Endodermal cell (in vitro differentiated cells): ENCODE measurements at regions not wholly inside any gene's neighbourhood (a gene's known extent, or its start where the extent isn't known, plus 50 kb on each side); places are given as distances from the start of the nearest gene placed in this dataset.

ENCODE experiments used
- DNase-seq: peaks from one replicate; pipeline ENCODE4 v3.0.0-alpha.2; 2017
- H3K27ac ChIP-seq: 2 replicates; pipeline ENCODE4 v1.5.1; 2013; ENCODE audit warnings: mild to moderate bottlenecking, low read depth, low read length, moderate library complexity
- H3K27me3 ChIP-seq: 2 replicates; pipeline ENCODE4 v1.6.1; 2013; ENCODE audit warnings: mild to moderate bottlenecking, low read length, moderate library complexity; ENCODE audit not compliant: insufficient read depth, control insufficient read depth, poor library complexity, severe bottlenecking
- H3K36me3 ChIP-seq: 2 replicates; pipeline ENCODE4 v1.7.0; 2013; ENCODE audit warnings: mild to moderate bottlenecking, low read length, moderate library complexity; ENCODE audit not compliant: control insufficient read depth, insufficient read depth
- H3K4me1 ChIP-seq: one replicate; pipeline ENCODE4 v1.7.0; 2013; ENCODE audit warnings: low read length; ENCODE audit not compliant: control insufficient read depth, insufficient read depth
- H3K4me3 ChIP-seq: 2 replicates; pipeline ENCODE4 v1.5.1; 2013; ENCODE audit warnings: mild to moderate bottlenecking, low read length, moderate library complexity
- H3K9ac ChIP-seq: 2 replicates; pipeline ENCODE4 v1.6.1; 2013; ENCODE audit warnings: mild to moderate bottlenecking, low read length, moderate library complexity; ENCODE audit not compliant: poor library complexity, severe bottlenecking; ENCODE audit errors: extremely low read depth
- H3K9me3 ChIP-seq: 2 replicates; pipeline ENCODE4 v1.6.1; 2013; ENCODE audit warnings: mild to moderate bottlenecking, low read length, moderate library complexity; ENCODE audit not compliant: control insufficient read depth
- H3K27ac Mint-ChIP-seq: 2 replicates; pipeline ENCODE4 v1.8.0; 2020; ENCODE audit warnings: mixed read lengths
- H3K27me3 Mint-ChIP-seq: 2 replicates; pipeline ENCODE4 v1.8.0; 2021; ENCODE audit warnings: mild to moderate bottlenecking, mixed read lengths; ENCODE audit not compliant: insufficient read depth
- H3K36me3 Mint-ChIP-seq: 2 replicates; pipeline ENCODE4 v1.8.0; 2020; ENCODE audit warnings: low read depth, mixed read lengths
- H3K4me1 Mint-ChIP-seq: 2 replicates; pipeline ENCODE4 v1.8.0; 2020; ENCODE audit warnings: mixed read lengths
- H3K4me3 Mint-ChIP-seq: 2 replicates; pipeline ENCODE4 v1.8.0; 2020; ENCODE audit warnings: mild to moderate bottlenecking, moderate library complexity, mixed read lengths
- H3K9me3 Mint-ChIP-seq: 2 replicates; pipeline ENCODE4 v1.8.0; 2020; ENCODE audit warnings: mild to moderate bottlenecking, mixed read lengths
- WGBS, 2 experiments: methylation state at CpG; one replicate each; pipeline versions ENCODE4 v1.1.5 to v1.1.7; 2013; ENCODE audit warnings: missing lambda C conversion rate in 2 of 2, mixed read lengths in 1 of 2; ENCODE audit not compliant: insufficient coverage in 1 of 2, insufficient read length in 1 of 2; 5-methylcytosine and 5-hydroxymethylcytosine counted together
- TF ChIP-seq, protein P1 (sequence below): fragments of 200-600 bp; sonication (generic); conservative IDR thresholded peaks from 2 replicates; pipeline ENCODE4 v1.5.0; 2021; ENCODE audit warnings: antibody characterized with exemption, mild to moderate bottlenecking

DNA sequence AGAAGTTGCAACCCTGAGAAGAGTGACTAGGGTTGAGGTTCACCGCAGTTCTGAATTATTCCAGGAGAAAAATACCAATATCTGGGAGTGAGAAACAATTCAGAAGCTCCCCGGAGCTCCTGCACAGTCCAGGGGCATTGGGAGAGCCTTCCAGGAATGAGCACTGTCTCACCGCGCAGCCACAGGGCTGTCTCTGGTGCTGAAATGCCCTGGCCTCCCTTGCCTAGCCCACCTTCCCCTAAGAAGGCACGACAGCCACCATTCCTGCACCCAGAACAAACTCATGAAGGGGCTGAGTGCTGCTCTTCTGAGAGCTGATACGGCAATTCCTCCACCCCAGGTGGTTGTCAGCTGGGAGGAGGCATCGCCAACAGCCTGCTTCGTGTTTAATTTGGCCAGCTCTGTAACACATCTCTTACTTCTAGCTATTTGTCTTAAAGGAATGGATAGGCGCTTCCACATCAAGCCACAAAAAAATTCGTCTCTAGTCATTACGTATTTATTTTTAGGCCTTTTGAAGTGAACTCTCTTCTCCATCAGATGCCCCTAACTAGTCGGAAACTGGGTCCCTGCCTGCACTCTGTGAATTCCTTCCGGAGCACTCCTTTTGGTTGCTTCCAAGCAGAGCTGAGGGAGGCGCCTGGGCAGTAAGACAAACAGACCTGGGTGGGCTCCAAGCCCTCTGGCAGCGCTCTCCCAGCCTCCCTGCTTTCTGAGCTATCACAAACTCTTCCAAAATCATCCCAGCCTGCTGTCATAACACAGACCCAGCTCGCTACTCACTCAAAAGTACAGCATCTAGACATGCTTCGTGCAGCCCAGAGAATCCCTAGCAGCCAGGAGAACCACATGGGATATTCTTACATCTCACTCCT is 120.5 kb upstream of the CCDC68 start:
- Histone ChIP-seq H3K27ac (no peak overlapping the region), H3K4me3 (no peak overlapping the region), H3K9ac (no peak overlapping the region), H3K9me3 (no peaks in the 10 kb centered on the region), H3K36me3 (no peaks in the 10 kb centered on the region), H3K27me3 (no peaks in the 10 kb centered on the region), H3K4me1 (peaks cover 3% of the 10 kb centered on the region)
- TF ChIP-seq, protein P1, sequence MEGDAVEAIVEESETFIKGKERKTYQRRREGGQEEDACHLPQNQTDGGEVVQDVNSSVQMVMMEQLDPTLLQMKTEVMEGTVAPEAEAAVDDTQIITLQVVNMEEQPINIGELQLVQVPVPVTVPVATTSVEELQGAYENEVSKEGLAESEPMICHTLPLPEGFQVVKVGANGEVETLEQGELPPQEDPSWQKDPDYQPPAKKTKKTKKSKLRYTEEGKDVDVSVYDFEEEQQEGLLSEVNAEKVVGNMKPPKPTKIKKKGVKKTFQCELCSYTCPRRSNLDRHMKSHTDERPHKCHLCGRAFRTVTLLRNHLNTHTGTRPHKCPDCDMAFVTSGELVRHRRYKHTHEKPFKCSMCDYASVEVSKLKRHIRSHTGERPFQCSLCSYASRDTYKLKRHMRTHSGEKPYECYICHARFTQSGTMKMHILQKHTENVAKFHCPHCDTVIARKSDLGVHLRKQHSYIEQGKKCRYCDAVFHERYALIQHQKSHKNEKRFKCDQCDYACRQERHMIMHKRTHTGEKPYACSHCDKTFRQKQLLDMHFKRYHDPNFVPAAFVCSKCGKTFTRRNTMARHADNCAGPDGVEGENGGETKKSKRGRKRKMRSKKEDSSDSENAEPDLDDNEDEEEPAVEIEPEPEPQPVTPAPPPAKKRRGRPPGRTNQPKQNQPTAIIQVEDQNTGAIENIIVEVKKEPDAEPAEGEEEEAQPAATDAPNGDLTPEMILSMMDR: no peak
- Mint-ChIP-seq H3K9me3 (no peaks in the 10 kb centered on the region), H3K4me3 (no peak overlapping the region), H3K4me1 (peaks cover 14% of the 10 kb centered on the region), H3K27ac (no peak overlapping the region), H3K27me3 (no peaks in the 10 kb centered on the region), H3K36me3 (no peaks in the 10 kb centered on the region)
- peak; percentile 57 for DNase-seq
- WGBS, 2 experiments: 84 to 85% methylated on average over 14 to 17 of the region's 17 CpGs

DNA sequence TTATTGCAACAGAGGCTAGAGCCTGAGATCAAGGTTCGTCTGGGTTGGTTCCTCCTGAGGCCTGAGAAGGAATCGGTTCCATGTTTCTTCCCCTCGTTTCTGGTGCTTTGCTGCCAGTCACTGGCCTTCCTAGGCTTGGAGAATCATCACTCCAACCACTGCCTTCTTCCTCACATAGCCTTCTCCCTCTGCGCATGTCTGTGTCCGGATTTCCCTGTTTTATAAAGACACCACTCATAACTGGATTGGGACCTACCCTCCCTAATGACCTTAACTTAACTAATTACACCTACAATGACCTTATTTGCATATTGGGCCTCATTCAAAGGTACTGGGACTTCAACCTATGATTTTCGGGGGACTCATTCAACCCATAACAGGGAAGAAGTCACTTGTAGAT is 119.8 kb upstream of the CCDC68 start:
- no peaks in the 10 kb centered on the region for H3K27me3 ChIP-seq
- Mint-ChIP-seq H3K27me3 (no peaks in the 10 kb centered on the region), H3K27ac (no peak overlapping the region), H3K36me3 (no peaks in the 10 kb centered on the region), H3K9me3 (no peaks in the 10 kb centered on the region), H3K4me3 (no peak overlapping the region), H3K4me1 (peaks cover 14% of the 10 kb centered on the region)
- H3K4me3 ChIP-seq: no peak overlapping the region
- no peak overlapping the region for H3K9ac ChIP-seq
- no peak for DNase-seq
- H3K9me3 ChIP-seq: no peaks in the 10 kb centered on the region
- TF ChIP-seq, protein P1: no peak
- peaks cover 3% of the 10 kb centered on the region for H3K4me1 ChIP-seq
- WGBS, 2 experiments: 91 to 92% methylated on average over 6 of the region's 6 CpGs
- no peak overlapping the region for H3K27ac ChIP-seq
- no peaks in the 10 kb centered on the region for H3K36me3 ChIP-seq

DNA sequence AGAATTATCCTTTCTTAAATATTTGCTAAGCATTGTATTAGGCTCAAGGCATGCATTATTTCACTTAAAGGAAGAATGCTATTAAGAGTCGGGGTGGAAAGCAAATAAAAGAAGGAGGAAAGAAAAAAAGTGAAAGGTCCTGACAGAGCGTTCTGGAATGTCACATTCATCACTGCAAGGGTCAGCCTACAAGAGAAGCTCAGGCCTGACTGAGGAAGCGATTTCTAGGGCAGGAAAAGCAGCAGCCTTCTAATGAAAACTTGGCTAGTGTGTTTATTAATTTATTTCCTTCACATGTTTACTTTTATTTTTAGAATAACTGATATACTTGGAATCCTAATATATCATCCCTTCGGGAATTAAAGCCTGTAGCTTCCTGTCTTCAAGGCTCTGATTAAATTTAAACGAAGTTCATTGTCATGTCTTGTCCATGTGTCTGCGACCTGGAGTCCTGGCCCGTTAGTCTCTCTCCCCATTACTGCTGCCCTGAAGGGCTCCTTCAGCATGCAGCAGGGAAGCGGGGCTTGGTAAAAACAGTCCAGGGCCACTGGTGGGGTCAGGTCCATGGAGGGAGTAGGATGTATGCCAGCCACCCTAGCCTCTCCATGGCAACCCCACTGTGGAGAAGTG is 119.2 kb upstream of the CCDC68 start:
- no peak overlapping the region for H3K27ac Mint-ChIP-seq
- no peaks in the 10 kb centered on the region for H3K27me3 Mint-ChIP-seq
- no peaks in the 10 kb centered on the region for H3K36me3 Mint-ChIP-seq

More for the DNA sequence above, 119.2 kb upstream of the CCDC68 start:
- Histone ChIP-seq H3K9me3 (no peaks in the 10 kb centered on the region), H3K4me3 (no peak overlapping the region), H3K4me1 (peaks cover 3% of the 10 kb centered on the region), H3K9ac (no peak overlapping the region), H3K27ac (no peak overlapping the region), H3K36me3 (no peaks in the 10 kb centered on the region), H3K27me3 (no peaks in the 10 kb centered on the region)
- Mint-ChIP-seq H3K4me3 (no peak overlapping the region), H3K9me3 (no peaks in the 10 kb centered on the region), H3K4me1 (peaks cover 14% of the 10 kb centered on the region)
- WGBS, 2 experiments: 67 to 82% methylated on average over 6 to 8 of the region's 8 CpGs
- TF ChIP-seq, protein P1: no peak
- no peak for DNase-seq
